Prostate gland (tissue), 2 donors: ENCODE measurements at regions not wholly inside any gene's neighbourhood (a gene's known extent, or its start where the extent isn't known, plus 50 kb on each side); places are given as distances from the start of the nearest gene placed in this dataset.

Experiments
- POLR2A ChIP-seq: fragments of 450-650 bp; IDR thresholded peaks from one replicate; pipeline ENCODE4 v1.6.1; 2016; ENCODE audit warnings: antibody characterized with exemption, mild to moderate bottlenecking
- POLR2AphosphoS5 ChIP-seq: sonication (generic); formaldehyde crosslinking; IDR thresholded peaks from one replicate; pipeline ENCODE4 v1.6.1; 2017; ENCODE audit warnings: antibody characterized with exemption
- TF ChIP-seq, protein P1 (sequence below), 4 experiments: fragments of 200-600 bp in 2 of 4; fragments of 450-650 bp in 2 of 4; sonication (generic) in 2 of 4; IDR thresholded peaks; 1 replicate in 3 of 4; 2 replicates in 1 of 4; pipeline ENCODE4 v1.5.1; 2016 to 2019; ENCODE audit warnings: antibody characterized with exemption in 4 of 4, mild to moderate bottlenecking in 2 of 4, moderate library complexity in 2 of 4

- TF ChIP-seq POLR2A (no peak), POLR2AphosphoS5 (no peak)
- TF ChIP-seq, protein P1, sequence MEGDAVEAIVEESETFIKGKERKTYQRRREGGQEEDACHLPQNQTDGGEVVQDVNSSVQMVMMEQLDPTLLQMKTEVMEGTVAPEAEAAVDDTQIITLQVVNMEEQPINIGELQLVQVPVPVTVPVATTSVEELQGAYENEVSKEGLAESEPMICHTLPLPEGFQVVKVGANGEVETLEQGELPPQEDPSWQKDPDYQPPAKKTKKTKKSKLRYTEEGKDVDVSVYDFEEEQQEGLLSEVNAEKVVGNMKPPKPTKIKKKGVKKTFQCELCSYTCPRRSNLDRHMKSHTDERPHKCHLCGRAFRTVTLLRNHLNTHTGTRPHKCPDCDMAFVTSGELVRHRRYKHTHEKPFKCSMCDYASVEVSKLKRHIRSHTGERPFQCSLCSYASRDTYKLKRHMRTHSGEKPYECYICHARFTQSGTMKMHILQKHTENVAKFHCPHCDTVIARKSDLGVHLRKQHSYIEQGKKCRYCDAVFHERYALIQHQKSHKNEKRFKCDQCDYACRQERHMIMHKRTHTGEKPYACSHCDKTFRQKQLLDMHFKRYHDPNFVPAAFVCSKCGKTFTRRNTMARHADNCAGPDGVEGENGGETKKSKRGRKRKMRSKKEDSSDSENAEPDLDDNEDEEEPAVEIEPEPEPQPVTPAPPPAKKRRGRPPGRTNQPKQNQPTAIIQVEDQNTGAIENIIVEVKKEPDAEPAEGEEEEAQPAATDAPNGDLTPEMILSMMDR (IDR thresholded peaks at IDR 0.05) = no peak
These were observed 593.4 kb upstream of the NETO1 start for GRCh38 chr18:73461038-73461779.
